SJCRH30 (cell line): ENCODE measurements at regions not wholly inside any gene's neighbourhood (a gene's known extent, or its start where the extent isn't known, plus 50 kb on each side); places are given as distances from the start of the nearest gene placed in this dataset.

ENCODE experiments used
- DNase-seq, 2 experiments: peaks; one replicate each; pipeline ENCODE4 v3.0.0-alpha.2; 2015 to 2020
- H3K27ac ChIP-seq: fragments of 250-450 bp; sonication (Bioruptor Pico); 2 replicates; pipeline ENCODE4 v1.5.1; 2020; ENCODE audit warnings: mild to moderate bottlenecking, moderate library complexity
- H3K27me3 ChIP-seq: fragments of 250-450 bp; sonication (Bioruptor Pico); 2 replicates; pipeline ENCODE4 v1.5.1; 2020; ENCODE audit warnings: mild to moderate bottlenecking, moderate library complexity
- H3K36me3 ChIP-seq: fragments of 250-450 bp; sonication (Bioruptor Pico); 2 replicates; pipeline ENCODE4 v1.5.1; 2020; ENCODE audit warnings: mild to moderate bottlenecking, moderate library complexity
- H3K4me1 ChIP-seq: fragments of 250-450 bp; sonication (Bioruptor Pico); 2 replicates; pipeline ENCODE4 v1.5.1; 2020; ENCODE audit warnings: mild to moderate bottlenecking, moderate library complexity
- H3K4me3 ChIP-seq: fragments of 250-450 bp; sonication (Bioruptor Pico); 2 replicates; pipeline ENCODE4 v1.5.1; 2020; ENCODE audit warnings: mild to moderate bottlenecking, moderate library complexity
- H3K9me3 ChIP-seq: fragments of 250-450 bp; sonication (Bioruptor Pico); replicated peaks from 2 replicates; pipeline ENCODE4 v1.5.1; 2020; ENCODE audit warnings: mild to moderate bottlenecking, moderate library complexity

GRCh38 chr2:7971841-7972240 lies 710.0 kb upstream of the ID2 start:
- H3K36me3 ChIP-seq, result no peaks in the 10 kb centered on the region
- no peaks in the 10 kb centered on the region for H3K9me3 ChIP-seq
- H3K4me3 ChIP-seq, result no peak overlapping the region
- DNase-seq, result no peak
- H3K4me1 ChIP-seq, result no peaks in the 10 kb centered on the region
- no peak overlapping the region for H3K27ac ChIP-seq
- H3K27me3 ChIP-seq, result peaks cover 21% of the 10 kb centered on the region

GRCh38 chr2:7972670-7973069 lies 709.2 kb upstream of the ID2 start:
- DNase-seq, result no peak
- H3K4me3 ChIP-seq, result no peak overlapping the region
- no peaks in the 10 kb centered on the region for H3K36me3 ChIP-seq
- peaks cover 25% of the 10 kb centered on the region for H3K27me3 ChIP-seq
- no peaks in the 10 kb centered on the region for H3K4me1 ChIP-seq
- H3K27ac ChIP-seq, result no peak overlapping the region
- H3K9me3 ChIP-seq, result no peaks in the 10 kb centered on the region

- no peaks in the 10 kb centered on the region for H3K36me3 ChIP-seq
- DNase-seq, result no peak
- H3K9me3 ChIP-seq, result no peaks in the 10 kb centered on the region
- no peak overlapping the region for H3K27ac ChIP-seq
- peaks cover 23% of the 10 kb centered on the region for H3K27me3 ChIP-seq
- H3K4me3 ChIP-seq, result no peak overlapping the region
- no peaks in the 10 kb centered on the region for H3K4me1 ChIP-seq
Measured at GRCh38 chr2:7973801-7974480, 707.9 kb upstream of the ID2 start.

- H3K4me3 ChIP-seq, result no peak overlapping the region
- no peak overlapping the region for H3K27ac ChIP-seq
- no peaks in the 10 kb centered on the region for H3K9me3 ChIP-seq
- no peaks in the 10 kb centered on the region for H3K4me1 ChIP-seq
- DNase-seq, result no peak
- H3K36me3 ChIP-seq, result no peaks in the 10 kb centered on the region
- peaks cover 23% of the 10 kb centered on the region for H3K27me3 ChIP-seq
Measured at GRCh38 chr2:7974936-7975335, 706.9 kb upstream of the ID2 start.

- no peaks in the 10 kb centered on the region for H3K4me1 ChIP-seq
- peaks cover 18% of the 10 kb centered on the region for H3K27me3 ChIP-seq
- no peaks in the 10 kb centered on the region for H3K9me3 ChIP-seq
- no peak overlapping the region for H3K4me3 ChIP-seq
- no peak overlapping the region for H3K27ac ChIP-seq
- no peak for DNase-seq
- no peaks in the 10 kb centered on the region for H3K36me3 ChIP-seq
Measured at GRCh38 chr2:7976206-7976605, 705.6 kb upstream of the ID2 start.

GRCh38 chr2:7977981-7978380 lies 703.9 kb upstream of the ID2 start:
- H3K4me1 ChIP-seq, result no peaks in the 10 kb centered on the region
- H3K9me3 ChIP-seq, result no peaks in the 10 kb centered on the region; the same call in 1 of the 2 replicates
- H3K27ac ChIP-seq, result no peak overlapping the region
- no peaks in the 10 kb centered on the region for H3K36me3 ChIP-seq
- DNase-seq, result no peak
- H3K4me3 ChIP-seq, result no peak overlapping the region
- 0 out of 2 replicates have a peak, but pooled peaks cover 9% of the 10 kb centered on the region for H3K27me3 ChIP-seq

- DNase-seq, result no peak
- Histone ChIP-seq H3K36me3 (no peaks in the 10 kb centered on the region), H3K4me3 (no peak overlapping the region)
Measured at GRCh38 chr2:7982054-7982453, 699.8 kb upstream of the ID2 start.

GRCh38 chr2:7983451-7983850 lies 698.4 kb upstream of the ID2 start:
- H3K27ac ChIP-seq, result no peak overlapping the region
- H3K36me3 ChIP-seq, result no peaks in the 10 kb centered on the region
- no peak for DNase-seq
- no peaks in the 10 kb centered on the region for H3K27me3 ChIP-seq
- H3K4me3 ChIP-seq, result no peak overlapping the region
- no peaks in the 10 kb centered on the region for H3K4me1 ChIP-seq
- H3K9me3 ChIP-seq, result no peaks in the 10 kb centered on the region; the same call in 1 of the 2 replicates

More at GRCh38 chr2:7982054-7982453, 699.8 kb upstream of the ID2 start:
- no peak overlapping the region for H3K27ac ChIP-seq
- no peaks in the 10 kb centered on the region for H3K4me1 ChIP-seq
- no peaks in the 10 kb centered on the region; the same call in 1 of the 2 replicates for H3K9me3 ChIP-seq
- 0 out of 2 replicates have a peak, but pooled peaks cover 3% of the 10 kb centered on the region for H3K27me3 ChIP-seq

GRCh38 chr2:7983912-7984311 lies 697.9 kb upstream of the ID2 start:
- Histone ChIP-seq H3K27me3 (no peaks in the 10 kb centered on the region), H3K27ac (no peak overlapping the region), H3K36me3 (no peaks in the 10 kb centered on the region), H3K9me3 (no peaks in the 10 kb centered on the region; the same call in 1 of the 2 replicates), H3K4me3 (no peak overlapping the region), H3K4me1 (no peaks in the 10 kb centered on the region)
- DNase-seq, result no peak

- Histone ChIP-seq H3K4me3 (no peak overlapping the region), H3K36me3 (no peaks in the 10 kb centered on the region), H3K9me3 (no peaks in the 10 kb centered on the region; the same call in 1 of the 2 replicates), H3K27ac (no peak overlapping the region), H3K4me1 (no peaks in the 10 kb centered on the region), H3K27me3 (no peaks in the 10 kb centered on the region)
- DNase-seq, result no peak
Measured at GRCh38 chr2:7984693-7985353, 697.0 kb upstream of the ID2 start.

- no peak for DNase-seq
- Histone ChIP-seq H3K27me3 (no peaks in the 10 kb centered on the region), H3K4me3 (no peak overlapping the region), H3K4me1 (no peaks in the 10 kb centered on the region), H3K27ac (no peak overlapping the region), H3K9me3 (no peaks in the 10 kb centered on the region; the same call in 1 of the 2 replicates), H3K36me3 (no peaks in the 10 kb centered on the region)
Measured at GRCh38 chr2:7986431-7986830, 695.4 kb upstream of the ID2 start.

- no peak for DNase-seq
- Histone ChIP-seq H3K9me3 (no peaks in the 10 kb centered on the region), H3K36me3 (no peaks in the 10 kb centered on the region), H3K27me3 (no peaks in the 10 kb centered on the region), H3K27ac (no peak overlapping the region), H3K4me3 (no peak overlapping the region), H3K4me1 (no peaks in the 10 kb centered on the region)
Measured at GRCh38 chr2:7987992-7988391, 693.9 kb upstream of the ID2 start.

- no peaks in the 10 kb centered on the region for H3K27me3 ChIP-seq
- no peak for DNase-seq
- no peaks in the 10 kb centered on the region for H3K4me1 ChIP-seq
Measured at GRCh38 chr2:7988440-7988839, 693.4 kb upstream of the ID2 start.

GRCh38 chr2:7989823-7990222 lies 692.0 kb upstream of the ID2 start:
- Histone ChIP-seq H3K9me3 (no peaks in the 10 kb centered on the region), H3K27me3 (no peaks in the 10 kb centered on the region), H3K4me1 (no peaks in the 10 kb centered on the region), H3K27ac (no peak overlapping the region), H3K4me3 (no peak overlapping the region), H3K36me3 (no peaks in the 10 kb centered on the region)
- DNase-seq, result no peak

More at GRCh38 chr2:7988440-7988839, 693.4 kb upstream of the ID2 start:
- Histone ChIP-seq H3K36me3 (no peaks in the 10 kb centered on the region), H3K4me3 (no peak overlapping the region), H3K9me3 (no peaks in the 10 kb centered on the region), H3K27ac (no peak overlapping the region)

GRCh38 chr2:7992612-7993602 lies 688.9 kb upstream of the ID2 start:
- no peak overlapping the region for H3K27ac ChIP-seq
- no peak for DNase-seq

More at GRCh38 chr2:7992612-7993602, 688.9 kb upstream of the ID2 start:
- no peaks in the 10 kb centered on the region for H3K27me3 ChIP-seq
- no peaks in the 10 kb centered on the region for H3K9me3 ChIP-seq
- no peak overlapping the region for H3K4me3 ChIP-seq
- no peaks in the 10 kb centered on the region for H3K36me3 ChIP-seq
- H3K4me1 ChIP-seq, result no peaks in the 10 kb centered on the region
